Lung (tissue), 11 donors: ENCODE measurements at regions not wholly inside any gene's neighbourhood (a gene's known extent, or its start where the extent isn't known, plus 50 kb on each side); places are given as distances from the start of the nearest gene placed in this dataset.

ENCODE experiments used
- ATAC-seq: fragments of 200-7000 bp; cut with Tn5 transposase; one replicate; pipeline ENCODE4 v1.9.1; 2020; ENCODE audit warnings: moderate number of reproducible peaks; ENCODE audit not compliant: insufficient read depth, low FRiP score
- DNase-seq, 3 donors: peaks; one replicate each; pipeline ENCODE4 v3.0.0-alpha.2; 2013 to 2017
- H3K27ac ChIP-seq, 2 donors: one replicate each; pipeline ENCODE4 v1.5.1; 2013; ENCODE audit warnings: mild to moderate bottlenecking in 2 of 2, moderate library complexity in 2 of 2, control low read depth in 1 of 2, inconsistent platforms in 1 of 2, low read depth in 1 of 2, low read length in 1 of 2
- H3K27me3 ChIP-seq, 3 donors: one replicate each; pipeline ENCODE4 v1.5.1; 2013; ENCODE audit warnings: low read length in 2 of 3; ENCODE audit not compliant: control insufficient read depth in 3 of 3, insufficient read depth in 3 of 3
- H3K36me3 ChIP-seq, 4 donors: one replicate each; pipeline ENCODE4 v1.5.1; 2013; ENCODE audit warnings: low read length in 4 of 4, mild to moderate bottlenecking in 1 of 4, moderate library complexity in 1 of 4; ENCODE audit not compliant: control insufficient read depth in 4 of 4, insufficient read depth in 4 of 4
- H3K4me1 ChIP-seq, 5 donors: one replicate each; pipeline ENCODE4 v1.5.1; 2013; ENCODE audit warnings: low read length in 5 of 5, mild to moderate bottlenecking in 2 of 5, moderate library complexity in 1 of 5; ENCODE audit not compliant: control insufficient read depth in 5 of 5, insufficient read depth in 5 of 5
- H3K4me3 ChIP-seq: one replicate; pipeline ENCODE4 v1.5.1; 2013; ENCODE audit warnings: mild to moderate bottlenecking, control low read depth, moderate library complexity
- H3K9ac ChIP-seq, 2 donors: one replicate each; pipeline ENCODE4 v1.5.1; 2013; ENCODE audit warnings: low read length in 2 of 2, control low read depth in 1 of 2; ENCODE audit not compliant: insufficient read depth in 1 of 2
- H3K9me3 ChIP-seq, 4 donors: one replicate each; pipeline ENCODE4 v1.5.1; 2013; ENCODE audit warnings: low read length in 3 of 4, mild to moderate bottlenecking in 1 of 4, moderate library complexity in 1 of 4; ENCODE audit not compliant: control insufficient read depth in 4 of 4, insufficient read depth in 3 of 4
- CTCF ChIP-seq: IDR thresholded peaks from 2 replicates; pipeline ENCODE4 v1.5.1; 2012; ENCODE audit warnings: mild to moderate bottlenecking; ENCODE audit errors: control extremely low read depth, extremely low read depth
- WGBS, 2 donors: extraction: QIAGEN DNeasy Blood & Tissue Kit; methylation state at CpG; one replicate each; pipeline ENCODE4 v1.1.7; 2013; 5-methylcytosine and 5-hydroxymethylcytosine counted together
- donor health status: control.
- donor health status: control.
- donor health status: Bipolar disorder and iron deficiency.
- donor health status: healthy.
- donor health status: DM: yes; HTN: yes; CAD: no.

GRCh38 chr5:135693371-135693955, 114.7 kb upstream of the CXCL14 start:
- H3K27me3 ChIP-seq, result no peaks in the 10 kb centered on the region
- H3K4me3 ChIP-seq, result no peak overlapping the region
- WGBS, 2 donors, result 88 to 93% methylated on average over 8 of the region's 8 CpGs
- peaks cover 0 to 3% (median 0%) of the 10 kb centered on the region in 4 donors for H3K9me3 ChIP-seq
- H3K36me3 ChIP-seq, result no peaks in the 10 kb centered on the region
- no peak for TF ChIP-seq CTCF
- DNase-seq (no peak), ATAC-seq (no peak)
- H3K27ac ChIP-seq, result no peak overlapping the region
- H3K9ac ChIP-seq, result no peak overlapping the region
- H3K4me1 ChIP-seq, result peaks cover 0 to 19% (median 0%) of the 10 kb centered on the region in 5 donors

GRCh38 chr5:135691044-135691443, 112.3 kb upstream of the CXCL14 start:
- H3K36me3 ChIP-seq, result no peaks in the 10 kb centered on the region
- DNase-seq (peak in 2 of 3 donors; percentile 12 to 26), ATAC-seq (no peak)
- no peak for TF ChIP-seq CTCF
- H3K27me3 ChIP-seq, result no peaks in the 10 kb centered on the region
- H3K9ac ChIP-seq, result no peak overlapping the region
- H3K9me3 ChIP-seq, result peaks cover 0 to 3% (median 0%) of the 10 kb centered on the region in 4 donors
- H3K4me1 ChIP-seq, result peaks cover 0 to 15% (median 0%) of the 10 kb centered on the region in 5 donors
- H3K4me3 ChIP-seq, result no peak overlapping the region
- WGBS, 2 donors, result 70 to 76% methylated on average over 6 of the region's 6 CpGs
- no peak overlapping the region for H3K27ac ChIP-seq

- H3K27ac ChIP-seq, result no peak overlapping the region
- peaks cover 0 to 9% (median 0%) of the 10 kb centered on the region in 5 donors for H3K4me1 ChIP-seq
- no peak for DNase-seq
- H3K9me3 ChIP-seq, result no peaks in the 10 kb centered on the region
- TF ChIP-seq CTCF, result no peak
- no peaks in the 10 kb centered on the region for H3K36me3 ChIP-seq
- no peak overlapping the region for H3K4me3 ChIP-seq
- ATAC-seq, result no peak
- H3K27me3 ChIP-seq, result no peaks in the 10 kb centered on the region
- WGBS, 2 donors, result 81 to 86% methylated on average over 2 of the region's 2 CpGs
- no peak overlapping the region for H3K9ac ChIP-seq
These were observed 111.7 kb upstream of the CXCL14 start for GRCh38 chr5:135690466-135690865.

- H3K27me3 ChIP-seq, result no peaks in the 10 kb centered on the region
- no peak overlapping the region for H3K4me3 ChIP-seq
- H3K27ac ChIP-seq, result no peak overlapping the region
- H3K9me3 ChIP-seq, result no peaks in the 10 kb centered on the region
- ATAC-seq (no peak), DNase-seq (no peak)
- WGBS, 2 donors, result 41 to 71% methylated on average over 4 of the region's 4 CpGs
- no peaks in the 10 kb centered on the region for H3K36me3 ChIP-seq
- no peak overlapping the region for H3K9ac ChIP-seq
- no peak for TF ChIP-seq CTCF
- H3K4me1 ChIP-seq, result peaks cover 0 to 7% (median 0%) of the 10 kb centered on the region in 5 donors
These were observed 110.7 kb upstream of the CXCL14 start for GRCh38 chr5:135689506-135689905.
